SU-DHL-6 (cell line): ENCODE measurements at regions not wholly inside any gene's neighbourhood (a gene's known extent, or its start where the extent isn't known, plus 50 kb on each side); places are given as distances from the start of the nearest gene placed in this dataset.

Source experiments
- CTCF ChIP-seq: fragments of 200-600 bp; sonication (generic); IDR thresholded peaks from one replicate; pipeline ENCODE4 v1.5.1; 2017; ENCODE audit warnings: antibody characterized with exemption, mild to moderate bottlenecking, low read length, moderate library complexity; ENCODE audit not compliant: insufficient read depth, poor library complexity, severe bottlenecking
- EZH2phosphoT487 ChIP-seq: fragments of 200-600 bp; sonication (generic), shearing (Covaris generic); conservative IDR thresholded peaks from 2 replicates; pipeline ENCODE4 v1.6.1; 2018; ENCODE audit warnings: mild to moderate bottlenecking, antibody characterized with exemption, low read length, moderate library complexity, mixed read lengths

- peak; percentile 84 for TF ChIP-seq CTCF
- no peak for TF ChIP-seq EZH2phosphoT487
These were observed 333.9 kb upstream of the LMO3 start for GRCh38 chr12:16939871-16940306.
